Mesothelial cell of epicardium (in vitro differentiated cells): ENCODE measurements at regions not wholly inside any gene's neighbourhood (a gene's known extent, or its start where the extent isn't known, plus 50 kb on each side); places are given as distances from the start of the nearest gene placed in this dataset.

Source experiments
- DNase-seq, 2 experiments: peaks; one replicate each; pipeline ENCODE4 v3.0.0; 2021; ENCODE audit warnings: low spot score in 2 of 2; ENCODE audit not compliant: unreplicated experiment in 2 of 2
- H3K27ac Mint-ChIP-seq: 2 replicates; pipeline ENCODE4 v1.8.0; 2021; ENCODE audit warnings: mixed read lengths
- H3K27me3 Mint-ChIP-seq: 2 replicates; pipeline ENCODE4 v1.8.0; 2021; ENCODE audit warnings: low read depth, mixed read lengths
- H3K36me3 Mint-ChIP-seq: 2 replicates; pipeline ENCODE4 v1.8.0; 2021; ENCODE audit warnings: mixed read lengths
- H3K4me1 Mint-ChIP-seq: 2 replicates; pipeline ENCODE4 v1.8.0; 2021; ENCODE audit warnings: mixed read lengths
- H3K4me3 Mint-ChIP-seq: 2 replicates; pipeline ENCODE4 v1.8.0; 2021; ENCODE audit warnings: mild to moderate bottlenecking, moderate library complexity, mixed read lengths
- H3K9me3 Mint-ChIP-seq: 2 replicates; pipeline ENCODE4 v1.8.0; 2021; ENCODE audit warnings: mixed read lengths
- TF ChIP-seq, protein P1 (sequence below): fragments of 200-600 bp; sonication (generic); IDR thresholded peaks from one replicate; pipeline ENCODE4 v1.5.0; 2021; ENCODE audit warnings: antibody characterized with exemption; ENCODE audit not compliant: unreplicated experiment

GRCh38 chr7:144991041-144991440 lies 155.2 kb upstream of the TPK1 start:
- Mint-ChIP-seq H3K27ac (no peak overlapping the region), H3K4me1 (no peaks in the 10 kb centered on the region), H3K36me3 (no peaks in the 10 kb centered on the region), H3K9me3 (peaks cover 21% of the 10 kb centered on the region), H3K27me3 (no peaks in the 10 kb centered on the region), H3K4me3 (no peak overlapping the region)
- TF ChIP-seq, protein P1, sequence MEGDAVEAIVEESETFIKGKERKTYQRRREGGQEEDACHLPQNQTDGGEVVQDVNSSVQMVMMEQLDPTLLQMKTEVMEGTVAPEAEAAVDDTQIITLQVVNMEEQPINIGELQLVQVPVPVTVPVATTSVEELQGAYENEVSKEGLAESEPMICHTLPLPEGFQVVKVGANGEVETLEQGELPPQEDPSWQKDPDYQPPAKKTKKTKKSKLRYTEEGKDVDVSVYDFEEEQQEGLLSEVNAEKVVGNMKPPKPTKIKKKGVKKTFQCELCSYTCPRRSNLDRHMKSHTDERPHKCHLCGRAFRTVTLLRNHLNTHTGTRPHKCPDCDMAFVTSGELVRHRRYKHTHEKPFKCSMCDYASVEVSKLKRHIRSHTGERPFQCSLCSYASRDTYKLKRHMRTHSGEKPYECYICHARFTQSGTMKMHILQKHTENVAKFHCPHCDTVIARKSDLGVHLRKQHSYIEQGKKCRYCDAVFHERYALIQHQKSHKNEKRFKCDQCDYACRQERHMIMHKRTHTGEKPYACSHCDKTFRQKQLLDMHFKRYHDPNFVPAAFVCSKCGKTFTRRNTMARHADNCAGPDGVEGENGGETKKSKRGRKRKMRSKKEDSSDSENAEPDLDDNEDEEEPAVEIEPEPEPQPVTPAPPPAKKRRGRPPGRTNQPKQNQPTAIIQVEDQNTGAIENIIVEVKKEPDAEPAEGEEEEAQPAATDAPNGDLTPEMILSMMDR: no peak
- no peak for DNase-seq

DNA sequence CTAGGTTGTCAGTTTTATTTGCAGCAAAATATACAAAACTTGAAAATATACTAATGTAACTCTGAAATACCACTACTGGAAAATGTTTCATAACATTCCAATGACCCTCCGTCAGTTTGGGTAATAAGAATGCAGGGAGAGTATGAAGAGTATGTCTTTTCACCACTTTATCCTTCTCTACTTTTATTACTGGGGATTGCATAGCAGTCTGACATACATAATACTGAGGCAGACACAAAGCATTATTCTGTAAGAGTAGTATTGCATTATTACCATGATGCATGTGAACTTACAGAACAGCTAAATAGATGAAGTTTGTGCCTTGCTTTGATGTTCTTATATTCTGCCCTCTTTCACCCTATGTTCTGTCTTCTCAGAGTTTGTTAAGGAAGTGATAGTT lies 151.8 kb upstream of the TPK1 start:
- Mint-ChIP-seq H3K4me3 (no peak overlapping the region), H3K27me3 (no peaks in the 10 kb centered on the region), H3K27ac (no peak overlapping the region), H3K4me1 (no peaks in the 10 kb centered on the region), H3K9me3 (peaks cover 7% of the 10 kb centered on the region), H3K36me3 (no peaks in the 10 kb centered on the region)
- no peak for DNase-seq
- TF ChIP-seq, protein P1: no peak

DNA sequence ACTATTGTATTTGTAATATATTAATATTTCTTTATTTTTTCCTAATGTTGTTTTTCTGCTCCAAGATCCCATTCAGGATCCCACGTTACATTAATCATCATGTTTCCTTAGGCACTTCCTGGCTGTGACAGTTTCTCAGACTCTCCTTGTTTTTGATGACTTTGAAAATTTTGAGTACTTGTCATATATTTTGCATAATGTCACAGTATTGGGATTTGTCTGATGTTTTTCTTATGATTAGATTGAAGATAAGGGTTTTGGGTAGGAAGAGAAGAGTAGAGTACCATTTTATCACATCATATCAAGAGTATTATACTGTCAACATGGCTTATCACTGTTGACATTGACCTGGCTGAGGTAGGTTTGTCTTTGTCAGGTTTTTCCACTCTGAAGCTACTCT lies 146.3 kb upstream of the TPK1 start:
- TF ChIP-seq, protein P1: no peak
- Mint-ChIP-seq H3K36me3 (no peaks in the 10 kb centered on the region), H3K4me3 (no peak overlapping the region), H3K27me3 (no peaks in the 10 kb centered on the region), H3K9me3 (no peaks in the 10 kb centered on the region), H3K27ac (no peak overlapping the region), H3K4me1 (no peaks in the 10 kb centered on the region)
- no peak for DNase-seq

DNA sequence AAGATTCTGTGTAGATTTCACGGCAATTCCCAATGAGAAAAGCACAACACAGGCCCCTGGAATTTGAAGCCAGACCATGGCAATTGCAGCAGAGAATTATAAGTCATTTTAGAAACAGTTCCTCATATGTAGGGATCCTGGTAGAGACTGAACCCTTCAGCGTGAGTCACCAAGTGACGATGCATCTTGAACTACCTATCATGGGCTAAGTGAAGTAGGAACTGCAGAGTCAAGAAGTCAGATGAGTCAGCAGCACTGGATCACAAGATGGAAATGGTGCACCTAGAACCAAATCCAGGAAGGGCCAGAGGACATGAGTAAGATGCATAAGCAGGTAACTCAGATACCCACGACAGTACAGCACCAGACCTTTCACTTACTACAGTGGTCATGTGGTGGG lies 140.0 kb upstream of the TPK1 start:
- Mint-ChIP-seq H3K4me1 (no peaks in the 10 kb centered on the region), H3K27ac (no peak overlapping the region), H3K4me3 (no peak overlapping the region), H3K36me3 (no peaks in the 10 kb centered on the region), H3K9me3 (peaks cover 6% of the 10 kb centered on the region), H3K27me3 (peaks cover 6% of the 10 kb centered on the region)
- DNase-seq: no peak
- TF ChIP-seq, protein P1: no peak

DNA sequence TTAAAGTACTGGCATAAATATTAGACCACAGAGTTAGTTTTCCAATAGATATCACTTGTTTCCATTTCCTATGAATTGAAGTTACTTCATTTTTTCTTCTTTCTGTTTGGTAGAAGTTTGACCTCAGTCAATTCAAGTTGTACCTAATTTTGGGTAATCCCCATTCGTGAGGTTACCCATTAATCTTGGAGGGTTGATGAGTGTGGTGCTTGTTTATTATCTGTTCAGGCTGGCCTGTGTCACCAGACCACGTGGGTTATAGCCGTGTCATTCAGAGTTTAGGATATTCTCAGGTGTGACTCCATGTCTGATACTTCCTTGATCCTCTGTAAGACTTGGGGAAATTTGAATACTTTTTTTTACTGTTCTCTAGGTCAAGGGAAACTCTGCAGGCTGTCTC lies 133.9 kb upstream of the TPK1 start:
- TF ChIP-seq, protein P1: no peak
- Mint-ChIP-seq H3K4me3 (no peak overlapping the region), H3K27me3 (peaks cover 11% of the 10 kb centered on the region), H3K27ac (no peak overlapping the region), H3K36me3 (no peaks in the 10 kb centered on the region), H3K4me1 (no peaks in the 10 kb centered on the region), H3K9me3 (no peaks in the 10 kb centered on the region)
- DNase-seq: no peak

DNA sequence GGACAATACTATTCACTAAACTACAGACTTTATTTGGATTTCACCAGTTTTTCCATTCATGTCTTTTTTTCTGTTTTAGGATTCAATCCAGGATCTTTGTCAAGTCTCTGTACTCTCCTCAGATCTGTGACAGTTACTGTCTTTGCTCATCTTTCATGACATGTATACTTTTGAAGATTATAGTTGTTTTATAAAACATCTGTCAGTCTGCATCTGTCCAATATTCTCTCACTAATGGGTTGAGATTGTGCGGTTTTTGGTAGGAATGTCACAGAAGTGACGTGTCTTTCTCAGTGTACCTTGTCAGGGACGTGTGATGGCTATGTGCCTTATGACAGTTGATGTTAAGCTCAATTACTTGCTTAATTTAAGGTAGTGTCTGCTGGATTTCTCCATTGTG lies 124.9 kb upstream of the TPK1 start:
- Mint-ChIP-seq H3K27ac (no peak overlapping the region), H3K4me1 (no peaks in the 10 kb centered on the region), H3K36me3 (no peaks in the 10 kb centered on the region), H3K4me3 (no peak overlapping the region), H3K27me3 (no peaks in the 10 kb centered on the region), H3K9me3 (no peaks in the 10 kb centered on the region)
- DNase-seq: no peak
- TF ChIP-seq, protein P1: no peak
